ENCODE measurements at regions not wholly inside any gene's neighbourhood (a gene's known extent, or its start where the extent isn't known, plus 50 kb on each side); places are given as distances from the start of the nearest gene placed in this dataset.

- Histone ChIP-seq H3F3A (ENCODE audit: insufficient read depth) (no peaks in the 10 kb centered on the region), H3K36me3 (ENCODE audit: low read length) (no peaks in the 10 kb centered on the region), H3K9ac (ENCODE audit: low read length) (no peak overlapping the region), H3K9me2 (replicated peaks; ENCODE audit: insufficient read depth, low read length) (no peaks in the 10 kb centered on the region), H3K4me3 (ENCODE audit: insufficient read depth, low read length, poor library complexity, severe bottlenecking) (no peak overlapping the region), H3K27me3 (ENCODE audit: low read length) (no peaks in the 10 kb centered on the region), H3K27ac (ENCODE audit: low read depth, low read length) (no peak overlapping the region), H2AFZ (ENCODE audit: low read depth, low read length, severe bottlenecking) (no peak overlapping the region), H3K9me3 (ENCODE audit: insufficient read depth, low read length) (no peaks in the 10 kb centered on the region), H3K79me2 (ENCODE audit: insufficient read depth, low read length) (no peaks in the 10 kb centered on the region), H3K4me2 (ENCODE audit: low read depth, low read length, poor library complexity, severe bottlenecking) (no peak overlapping the region), H4K20me1 (ENCODE audit: low read depth, low read length) (no peaks in the 10 kb centered on the region)
- TF ChIP-seq EZH2phosphoT487 (conservative IDR thresholded peaks at IDR 0.05; ENCODE audit: low read length) (no peak), CTCF (IDR thresholded peaks at IDR 0.05; ENCODE audit: insufficient read depth, low read length, poor library complexity, severe bottlenecking) (no peak)
Measured at GRCh38 chr20:51190783-51191180, 167.9 kb upstream of the KCNG1 start.

GRCh38 chr20:51189814-51190782, 167.2 kb upstream of the KCNG1 start:
- Histone ChIP-seq H2AFZ (ENCODE audit: low read depth, low read length, severe bottlenecking) (no peak overlapping the region), H3F3A (ENCODE audit: insufficient read depth) (no peaks in the 10 kb centered on the region), H3K79me2 (ENCODE audit: insufficient read depth, low read length) (no peaks in the 10 kb centered on the region), H3K27me3 (ENCODE audit: low read length) (no peaks in the 10 kb centered on the region), H3K27ac (ENCODE audit: low read depth, low read length) (no peak overlapping the region), H3K9me2 (replicated peaks; ENCODE audit: insufficient read depth, low read length) (no peaks in the 10 kb centered on the region), H3K9ac (ENCODE audit: low read length) (no peak overlapping the region), H4K20me1 (ENCODE audit: low read depth, low read length) (no peaks in the 10 kb centered on the region), H3K9me3 (ENCODE audit: insufficient read depth, low read length) (no peaks in the 10 kb centered on the region), H3K4me2 (ENCODE audit: low read depth, low read length, poor library complexity, severe bottlenecking) (no peak overlapping the region), H3K36me3 (ENCODE audit: low read length) (no peaks in the 10 kb centered on the region), H3K4me3 (ENCODE audit: insufficient read depth, low read length, poor library complexity, severe bottlenecking) (no peak overlapping the region)
- TF ChIP-seq EZH2phosphoT487 (conservative IDR thresholded peaks at IDR 0.05; ENCODE audit: low read length) (no peak), CTCF (IDR thresholded peaks at IDR 0.05; ENCODE audit: insufficient read depth, low read length, poor library complexity, severe bottlenecking) (no peak)

- no peaks in the 10 kb centered on the region for H3K27me3 ChIP-seq (ENCODE audit: low read length)
- H3K4me3 ChIP-seq (ENCODE audit: insufficient read depth, low read length, poor library complexity, severe bottlenecking), result no peak overlapping the region
- H2AFZ ChIP-seq (ENCODE audit: low read depth, low read length, severe bottlenecking), result no peak overlapping the region
- no peak overlapping the region for H3K27ac ChIP-seq (ENCODE audit: low read depth, low read length)
- no peak overlapping the region for H3K9ac ChIP-seq (ENCODE audit: low read length)
- no peaks in the 10 kb centered on the region for H3K9me2 ChIP-seq (replicated peaks; ENCODE audit: insufficient read depth, low read length)
- no peak overlapping the region for H3K4me2 ChIP-seq (ENCODE audit: low read depth, low read length, poor library complexity, severe bottlenecking)
- H3F3A ChIP-seq (ENCODE audit: insufficient read depth), result no peaks in the 10 kb centered on the region
- H3K9me3 ChIP-seq (ENCODE audit: insufficient read depth, low read length), result no peaks in the 10 kb centered on the region
- H3K79me2 ChIP-seq (ENCODE audit: insufficient read depth, low read length), result no peaks in the 10 kb centered on the region
- no peaks in the 10 kb centered on the region for H4K20me1 ChIP-seq (ENCODE audit: low read depth, low read length)
- H3K36me3 ChIP-seq (ENCODE audit: low read length), result no peaks in the 10 kb centered on the region
- TF ChIP-seq EZH2phosphoT487 (conservative IDR thresholded peaks at IDR 0.05; ENCODE audit: low read length) (no peak), CTCF (IDR thresholded peaks at IDR 0.05; ENCODE audit: insufficient read depth, low read length, poor library complexity, severe bottlenecking) (no peak)
Measured at GRCh38 chr20:51188941-51189340, 166.0 kb upstream of the KCNG1 start.

Data from SU-DHL-6 (cell line).